NB4 (cell line): ENCODE measurements at regions not wholly inside any gene's neighbourhood (a gene's known extent, or its start where the extent isn't known, plus 50 kb on each side); places are given as distances from the start of the nearest gene placed in this dataset.

Source experiments
- POLR2A ChIP-seq: IDR thresholded peaks from 2 replicates; pipeline ENCODE4 v1.6.1; 2011; ENCODE audit warnings: mild to moderate bottlenecking; ENCODE audit not compliant: insufficient read length; ENCODE audit errors: extremely low read depth
- TF ChIP-seq, protein P1 (sequence below): IDR thresholded peaks from one replicate; pipeline ENCODE4 v1.5.1; 2012; ENCODE audit warnings: low read depth, low read length

DNA sequence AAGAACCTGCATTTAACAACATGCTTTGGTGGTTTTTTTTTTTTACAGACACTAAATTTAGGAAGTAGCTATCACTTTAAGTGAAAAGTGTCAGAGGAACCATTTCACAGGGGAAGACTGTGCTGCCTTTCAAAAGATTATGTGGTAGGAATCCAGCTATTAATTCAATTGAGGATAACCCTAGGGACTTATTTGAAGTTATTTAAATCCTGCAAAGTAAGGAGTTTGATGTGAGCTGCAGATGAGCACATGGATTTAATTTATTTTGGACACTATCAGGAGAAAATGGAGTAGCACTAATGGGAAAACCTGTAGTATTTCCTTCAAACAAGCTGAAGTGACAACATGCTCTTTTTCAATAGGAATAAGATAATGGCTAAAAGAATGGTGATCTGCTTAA lies 419.8 kb downstream of the ANKRD7 start:
- TF ChIP-seq, protein P1, sequence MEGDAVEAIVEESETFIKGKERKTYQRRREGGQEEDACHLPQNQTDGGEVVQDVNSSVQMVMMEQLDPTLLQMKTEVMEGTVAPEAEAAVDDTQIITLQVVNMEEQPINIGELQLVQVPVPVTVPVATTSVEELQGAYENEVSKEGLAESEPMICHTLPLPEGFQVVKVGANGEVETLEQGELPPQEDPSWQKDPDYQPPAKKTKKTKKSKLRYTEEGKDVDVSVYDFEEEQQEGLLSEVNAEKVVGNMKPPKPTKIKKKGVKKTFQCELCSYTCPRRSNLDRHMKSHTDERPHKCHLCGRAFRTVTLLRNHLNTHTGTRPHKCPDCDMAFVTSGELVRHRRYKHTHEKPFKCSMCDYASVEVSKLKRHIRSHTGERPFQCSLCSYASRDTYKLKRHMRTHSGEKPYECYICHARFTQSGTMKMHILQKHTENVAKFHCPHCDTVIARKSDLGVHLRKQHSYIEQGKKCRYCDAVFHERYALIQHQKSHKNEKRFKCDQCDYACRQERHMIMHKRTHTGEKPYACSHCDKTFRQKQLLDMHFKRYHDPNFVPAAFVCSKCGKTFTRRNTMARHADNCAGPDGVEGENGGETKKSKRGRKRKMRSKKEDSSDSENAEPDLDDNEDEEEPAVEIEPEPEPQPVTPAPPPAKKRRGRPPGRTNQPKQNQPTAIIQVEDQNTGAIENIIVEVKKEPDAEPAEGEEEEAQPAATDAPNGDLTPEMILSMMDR = no peak
- no peak for TF ChIP-seq POLR2A
